Iris pigment epithelial cell (primary cell): ENCODE measurements at regions not wholly inside any gene's neighbourhood (a gene's known extent, or its start where the extent isn't known, plus 50 kb on each side); places are given as distances from the start of the nearest gene placed in this dataset.
"Not testable (repeated sequence)": the region's sequence is repeated elsewhere in the genome, so short reads cannot be mapped to it uniquely, and the experiment has no call there.

ENCODE experiments used
- DNase-seq: peaks from one replicate; pipeline ENCODE4 v3.0.0-alpha.2; 2011; ENCODE audit warnings: low read depth

DNA sequence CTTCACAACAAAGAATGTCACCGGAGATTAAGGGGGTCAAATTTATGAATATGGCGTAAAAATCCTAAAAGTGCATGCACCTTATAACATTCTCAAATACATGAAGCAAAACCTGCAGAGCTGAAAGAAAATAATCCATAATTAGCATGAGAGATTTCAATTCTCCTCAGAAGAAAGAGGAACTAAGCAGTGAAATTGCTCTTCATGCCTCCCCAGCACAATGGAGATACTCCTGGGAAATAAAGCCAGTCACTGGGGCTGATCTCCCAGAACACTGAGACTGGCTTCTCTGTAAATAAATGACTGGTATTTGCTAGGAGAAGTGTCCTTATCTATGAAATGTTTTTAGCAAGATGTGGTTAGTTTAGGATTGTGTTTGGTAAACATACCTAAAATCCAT lies 68.1 kb downstream of the GOLGA6L6 start:
- not testable (repeated sequence) for DNase-seq

DNA sequence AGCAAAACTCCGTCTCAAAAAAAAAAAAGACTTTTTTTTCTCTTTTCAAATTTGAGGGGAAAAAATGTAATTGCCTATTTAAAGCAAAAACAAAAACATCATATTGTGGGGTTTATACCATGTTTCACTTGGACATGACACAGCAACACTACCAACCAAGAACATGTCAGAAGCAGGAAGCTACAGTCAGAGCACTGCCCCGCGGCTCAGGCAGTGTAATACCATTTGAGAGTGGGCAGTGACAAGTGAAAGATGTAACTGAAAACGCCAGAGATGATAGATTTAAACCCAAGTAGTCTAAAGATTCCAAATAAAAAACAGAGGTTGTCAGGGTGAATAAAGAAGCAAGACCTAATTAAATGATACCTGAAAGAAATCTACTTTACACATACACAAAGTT lies 68.6 kb downstream of the GOLGA6L6 start:
- DNase-seq = not testable (repeated sequence)

DNA sequence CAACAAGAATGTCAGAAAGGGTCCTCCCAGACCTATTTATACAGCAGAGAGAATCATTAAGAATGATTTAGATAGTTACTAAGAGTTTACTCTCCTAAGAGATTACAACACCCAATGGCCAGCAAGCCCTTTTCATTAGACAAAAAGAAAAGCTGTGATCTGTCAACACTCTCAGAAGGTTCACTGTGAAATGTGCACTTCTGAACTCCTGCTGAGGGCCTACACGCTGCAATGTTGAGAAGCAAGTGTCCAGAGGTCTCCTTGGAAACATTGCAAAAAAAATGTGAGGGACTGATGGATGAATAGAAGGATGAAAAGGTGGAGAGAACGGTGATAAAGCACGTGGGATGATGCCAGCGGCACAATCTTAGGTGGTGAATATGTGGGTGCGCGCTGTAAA lies 70.8 kb downstream of the GOLGA6L6 start:
- not testable (repeated sequence) for DNase-seq

DNA sequence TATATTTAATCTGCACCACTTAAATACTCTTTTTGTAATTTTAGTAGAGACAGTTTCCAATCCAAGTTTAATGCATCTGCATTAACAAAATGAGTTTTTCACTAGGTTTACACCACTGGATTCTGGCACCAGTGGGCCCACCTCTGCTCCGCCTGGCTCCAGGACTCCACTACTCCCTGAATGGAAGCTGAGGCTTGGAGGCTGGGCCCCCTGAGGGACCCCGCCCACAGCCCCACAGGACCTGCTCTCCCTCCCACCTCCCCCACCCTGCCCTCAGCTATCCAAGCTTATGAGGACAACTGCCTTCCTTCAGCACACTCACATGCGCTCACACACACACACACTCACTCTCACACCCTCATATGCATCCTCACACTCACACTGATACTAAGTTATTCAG lies 100.5 kb downstream of the GOLGA6L6 start:
- not testable (repeated sequence) for DNase-seq

DNA sequence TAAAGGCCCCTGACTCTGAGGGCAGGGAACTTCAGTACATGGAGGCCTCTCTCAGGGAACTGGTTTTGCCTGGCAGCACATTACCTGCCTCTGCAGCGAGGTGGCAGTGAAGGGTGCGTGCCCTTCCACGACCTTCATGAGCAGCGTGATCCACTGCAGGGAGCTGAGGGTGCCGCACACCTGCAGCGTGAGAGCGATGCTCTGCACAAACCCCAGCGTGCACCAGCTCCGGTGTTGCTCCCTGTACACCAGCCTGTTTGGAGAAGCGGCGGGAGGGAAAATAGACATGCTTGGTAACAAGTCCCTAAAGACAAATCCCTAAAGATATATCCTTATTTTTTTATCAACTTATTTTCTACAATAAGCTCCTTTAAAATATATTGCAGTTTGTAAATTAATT lies 101.2 kb downstream of the GOLGA6L6 start:
- DNase-seq = not testable (repeated sequence)

DNA sequence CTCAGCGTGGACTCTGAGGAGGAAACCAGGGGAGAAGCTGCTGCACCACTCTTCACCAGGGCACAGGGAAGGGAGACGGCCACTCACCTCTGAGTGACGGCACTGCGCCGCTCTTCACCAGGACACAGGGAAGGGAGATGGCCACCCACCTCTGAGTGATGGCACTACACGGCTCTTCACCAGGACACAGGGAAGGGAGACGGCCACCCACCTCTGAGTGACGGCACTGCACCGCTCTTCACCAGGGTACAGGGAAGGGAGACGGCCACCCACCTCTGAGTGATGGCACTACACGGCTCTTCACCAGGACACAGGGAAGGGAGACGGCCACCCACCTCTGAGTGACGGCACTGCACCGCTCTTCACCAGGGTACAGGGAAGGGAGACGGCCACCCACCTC lies 102.5 kb downstream of the GOLGA6L6 start:
- not testable (repeated sequence) for DNase-seq

DNA sequence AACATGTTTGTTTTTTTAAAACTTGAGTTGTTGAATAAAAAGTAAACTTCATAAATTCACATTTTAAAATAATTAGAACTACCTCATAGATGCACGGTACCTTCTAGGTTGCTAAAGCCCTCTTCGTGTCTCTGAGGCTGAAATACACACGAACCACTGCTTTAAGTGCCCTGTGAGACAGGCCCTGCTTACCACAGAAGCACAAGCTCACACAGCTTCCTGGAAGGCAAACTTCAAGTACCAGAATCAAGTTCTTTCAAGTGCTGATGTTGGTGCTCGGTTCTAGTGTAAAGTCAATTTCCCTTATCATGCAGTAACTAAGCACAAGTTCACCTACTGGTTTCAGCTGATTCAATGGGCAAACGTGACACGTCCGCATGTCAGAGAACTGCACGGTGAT lies 103.3 kb downstream of the GOLGA6L6 start:
- DNase-seq = not testable (repeated sequence)

DNA sequence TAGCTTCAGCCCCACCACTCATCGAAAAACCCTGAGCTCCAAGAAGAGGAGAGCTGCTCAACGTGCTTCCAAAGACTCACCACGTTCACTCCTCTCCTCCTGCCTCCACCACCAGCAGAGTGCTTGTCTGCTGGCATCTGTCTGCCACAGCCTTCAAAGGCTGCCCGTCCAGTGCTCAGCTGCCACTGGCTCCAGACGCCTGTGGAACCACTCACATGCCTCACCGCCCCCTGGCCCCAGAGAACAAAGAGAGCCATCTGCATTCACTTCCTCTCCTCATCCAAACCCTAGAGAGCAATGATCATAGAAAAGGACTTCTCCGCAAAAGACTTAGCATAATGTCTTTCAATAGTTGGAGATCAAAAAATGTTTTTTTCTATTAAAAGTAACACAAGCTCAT lies 108.1 kb downstream of the GOLGA6L6 start:
- DNase-seq = not testable (repeated sequence)

DNA sequence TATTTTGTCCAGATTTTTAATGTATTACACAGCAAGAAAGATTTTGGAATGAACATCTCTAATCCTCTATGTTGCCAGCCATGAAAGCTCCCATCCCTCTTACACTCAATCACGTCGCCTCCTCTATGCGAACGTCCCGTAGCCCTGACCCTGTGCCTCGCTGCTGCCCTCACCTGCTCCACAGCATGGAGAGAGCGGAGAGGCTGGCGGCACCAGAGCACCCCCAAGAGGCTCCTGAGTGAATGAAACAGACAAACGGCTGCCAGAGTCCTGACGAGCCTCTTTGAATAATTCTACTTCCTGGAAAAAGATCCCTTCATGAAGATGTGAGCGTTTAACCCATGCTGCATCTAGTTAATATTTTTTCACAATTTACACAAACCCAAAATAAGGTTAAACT lies 111.1 kb downstream of the GOLGA6L6 start:
- not testable (repeated sequence) for DNase-seq

DNA sequence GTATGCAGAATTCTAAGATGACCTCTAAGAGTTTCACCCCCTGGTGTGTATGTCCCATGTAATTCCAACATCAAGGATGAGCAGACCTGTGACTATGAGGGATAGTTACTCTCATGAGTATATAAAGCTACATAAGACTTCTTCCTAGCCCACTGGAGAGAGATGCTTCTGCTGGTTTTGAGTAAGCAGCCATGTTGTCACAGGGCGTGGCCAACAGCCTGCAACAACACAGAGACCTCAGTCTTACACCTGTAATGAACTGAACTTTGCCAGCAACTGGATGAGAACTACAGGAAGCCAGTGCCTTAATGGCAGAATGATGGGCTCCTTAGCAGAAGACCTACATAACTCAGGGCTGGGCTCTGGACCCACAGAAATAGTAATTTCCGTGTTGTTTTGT lies 120.9 kb downstream of the GOLGA6L6 start:
- not testable (repeated sequence) for DNase-seq

DNA sequence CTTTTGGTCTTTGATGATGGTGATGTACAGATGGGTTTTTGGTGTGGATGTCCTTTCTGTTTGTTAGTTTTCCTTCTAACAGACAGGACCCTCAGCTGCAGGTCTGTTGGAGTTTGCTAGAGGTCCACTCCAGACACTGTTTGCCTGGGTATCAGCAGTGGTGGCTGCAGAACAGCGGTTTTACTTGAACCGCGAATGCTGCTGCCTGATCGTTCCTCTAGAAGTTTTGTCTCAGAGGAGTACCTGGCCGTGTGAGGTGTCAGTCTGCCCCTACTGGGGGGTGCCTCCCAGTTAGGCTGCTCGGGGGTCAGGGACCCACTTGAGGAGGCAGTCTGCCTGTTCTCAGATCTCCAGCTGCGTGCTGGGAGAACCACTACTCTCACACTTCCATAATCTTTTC lies 125.0 kb downstream of the GOLGA6L6 start:
- not testable (repeated sequence) for DNase-seq

DNA sequence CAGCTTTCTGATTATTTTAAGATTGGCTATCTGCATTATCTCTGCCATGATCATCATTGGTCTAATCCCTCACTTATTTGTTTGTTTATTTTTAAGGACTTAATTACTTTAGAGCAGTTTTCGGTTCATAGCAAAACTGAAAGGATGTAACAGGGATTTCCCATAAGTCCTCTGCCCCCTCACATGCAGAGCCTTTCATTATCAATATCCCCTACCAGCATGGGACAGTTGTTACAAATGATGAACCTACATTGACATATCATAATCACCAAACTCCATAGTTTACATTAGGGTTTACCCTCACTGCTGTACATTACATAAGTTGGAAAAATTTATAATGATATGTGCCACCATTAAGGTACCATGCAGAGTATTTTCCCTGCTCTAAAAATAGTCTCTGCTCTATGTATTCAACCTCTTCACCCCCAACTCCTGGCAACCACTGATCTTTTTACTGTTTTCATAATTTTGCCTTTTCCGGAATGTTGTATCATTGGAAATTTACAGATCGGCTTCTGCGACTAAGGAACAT lies 131.9 kb downstream of the GOLGA6L6 start:
- DNase-seq = not testable (repeated sequence)

DNA sequence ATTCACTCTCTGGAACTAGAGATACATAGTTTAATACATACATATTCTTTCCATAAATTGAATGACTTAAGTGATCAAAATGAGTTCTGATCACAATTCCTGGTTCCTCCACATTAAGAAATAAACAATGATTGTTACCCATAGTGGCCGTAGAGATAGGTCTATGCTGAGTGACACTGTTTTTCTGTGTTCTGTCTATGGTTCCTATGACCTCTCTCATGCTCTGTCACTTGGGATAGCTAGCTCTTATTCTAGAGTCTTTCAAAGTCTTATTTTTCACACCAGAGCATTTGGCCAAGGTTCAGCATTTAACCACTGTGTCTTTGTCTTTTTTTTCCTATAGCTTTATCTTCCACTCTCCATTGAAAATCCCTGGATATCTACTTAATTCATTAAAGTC lies 132.4 kb downstream of the GOLGA6L6 start:
- DNase-seq = no peak

DNA sequence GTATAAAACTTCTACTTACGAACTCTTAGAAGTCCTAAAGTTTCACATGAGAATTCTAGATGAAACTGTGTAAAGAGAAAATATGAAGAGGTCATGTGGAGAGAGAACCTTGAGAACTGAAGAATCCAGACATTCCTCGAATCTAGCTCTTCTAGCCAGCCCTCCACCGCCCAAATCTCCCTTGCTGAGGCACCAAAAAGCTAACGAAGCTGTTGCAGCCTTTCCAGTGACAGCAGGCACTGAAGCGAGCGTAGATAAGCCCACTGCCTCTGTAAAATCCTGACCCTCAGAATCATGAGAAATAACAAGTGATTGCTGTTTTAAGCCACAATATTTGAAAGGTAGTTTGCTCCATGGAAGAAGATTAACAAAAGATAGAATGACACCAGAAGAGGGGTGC lies 134.0 kb downstream of the GOLGA6L6 start:
- no peak for DNase-seq

DNA sequence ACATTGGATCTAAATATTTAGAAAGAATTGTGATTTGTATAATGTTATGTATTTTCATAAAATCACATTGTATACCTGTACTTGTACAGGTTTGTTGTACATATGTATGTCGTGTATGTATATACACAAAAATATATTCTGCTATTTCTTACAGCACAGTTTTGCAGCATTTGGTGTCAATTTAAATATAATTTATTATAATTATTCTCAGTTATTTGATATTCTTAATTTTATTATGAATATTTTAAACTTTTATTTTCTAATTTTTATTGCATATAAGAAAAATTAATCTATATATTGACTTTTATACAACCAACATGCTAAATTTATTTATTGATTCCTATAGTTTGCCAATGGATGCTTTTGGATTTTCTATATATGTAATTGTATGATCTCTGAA lies 137.0 kb downstream of the GOLGA6L6 start:
- not testable (repeated sequence) for DNase-seq

DNA sequence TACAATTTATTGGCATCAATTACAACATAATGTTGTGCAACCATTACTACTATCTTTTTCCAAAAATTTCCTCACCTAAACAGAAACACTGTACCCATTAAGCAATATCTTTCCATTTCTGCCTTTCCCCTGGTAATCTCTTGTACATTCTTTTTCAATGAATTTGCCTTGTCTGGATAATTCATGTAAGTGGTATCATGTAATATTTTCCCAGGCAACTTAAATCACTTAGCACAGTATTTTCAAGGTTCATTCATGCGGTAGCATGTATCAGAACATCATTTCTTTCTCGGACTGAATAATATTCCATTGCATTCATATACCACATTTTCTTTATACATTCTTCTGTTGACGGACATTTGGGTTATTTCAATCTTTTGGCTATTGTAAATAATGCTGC lies 139.0 kb downstream of the GOLGA6L6 start:
- not testable (repeated sequence) for DNase-seq

DNA sequence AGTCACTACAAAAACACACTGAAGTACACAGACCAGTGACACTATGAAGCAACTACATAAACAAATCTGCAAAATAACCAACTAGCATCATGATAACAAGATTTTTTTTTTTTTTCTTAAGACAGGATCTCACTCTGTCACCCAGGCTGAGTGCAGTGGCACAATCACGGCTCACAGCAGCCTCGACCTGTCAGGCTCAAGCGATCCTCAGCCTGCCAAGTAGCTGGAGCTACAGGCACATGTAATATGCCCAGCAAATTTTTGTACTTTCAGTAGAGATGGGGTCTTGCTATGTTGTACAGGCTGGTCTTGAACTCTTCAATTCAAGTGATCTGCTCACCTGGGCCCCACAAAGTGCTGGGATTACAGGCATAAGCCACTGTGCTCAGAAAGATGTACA lies 140.5 kb downstream of the GOLGA6L6 start:
- not testable (repeated sequence) for DNase-seq

DNA sequence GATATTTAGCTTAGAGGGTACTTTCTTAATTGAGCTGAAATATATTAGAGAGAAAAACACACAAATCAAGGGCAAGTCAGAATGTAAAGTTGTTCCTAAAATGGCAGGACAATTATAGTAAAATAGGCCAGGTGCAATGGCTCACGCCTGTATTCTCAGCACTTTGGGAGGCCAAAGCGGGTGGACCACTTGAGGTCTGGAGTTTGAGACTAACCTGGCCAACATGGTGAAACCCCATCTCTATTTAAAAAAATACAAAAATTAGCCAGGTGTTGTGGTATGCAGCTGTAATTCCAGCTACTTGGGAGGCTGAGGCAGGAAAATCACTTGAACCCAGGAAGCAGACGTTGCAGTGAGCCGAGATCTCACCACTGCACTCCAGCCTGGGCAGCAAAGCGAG lies 142.9 kb downstream of the GOLGA6L6 start:
- DNase-seq = not testable (repeated sequence)

DNA sequence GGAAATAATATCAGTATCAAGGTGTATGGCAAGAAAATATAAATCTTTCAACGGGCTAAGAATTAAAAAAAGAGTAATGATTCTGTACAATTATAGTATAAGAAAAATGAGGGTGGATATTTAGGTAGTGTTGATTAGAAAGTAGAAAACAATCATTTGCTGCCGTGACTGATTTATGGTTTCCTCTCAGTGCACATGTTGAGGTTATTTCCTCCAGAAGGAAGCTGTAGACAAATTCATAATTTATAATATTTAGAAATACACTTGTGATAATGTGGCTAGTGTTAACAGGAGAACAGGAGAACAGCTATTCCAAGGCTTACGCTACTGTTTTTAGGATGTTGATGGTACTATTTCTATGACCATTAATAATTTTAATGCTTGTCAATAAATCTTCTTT lies 153.4 kb downstream of the GOLGA6L6 start:
- not testable (repeated sequence) for DNase-seq

DNA sequence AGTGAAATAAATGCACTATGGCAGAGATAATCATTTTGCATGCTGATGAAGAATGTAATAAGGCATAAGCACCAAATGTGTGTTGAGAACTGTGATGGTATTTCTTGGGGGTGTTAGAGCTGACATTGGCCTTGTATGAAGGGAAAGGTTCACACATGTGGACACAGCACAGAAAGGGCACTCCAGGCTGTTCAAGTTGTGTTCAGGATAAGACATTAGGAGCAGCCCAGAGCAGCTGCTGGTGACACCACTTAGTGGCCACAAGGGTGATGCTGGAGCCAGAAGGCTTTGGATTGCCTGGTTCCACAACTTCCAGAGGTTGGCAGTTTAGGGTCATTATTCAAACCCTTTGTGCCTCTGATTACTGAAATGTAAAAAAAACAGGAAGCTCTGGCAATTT lies 155.4 kb downstream of the GOLGA6L6 start:
- DNase-seq = no peak

DNA sequence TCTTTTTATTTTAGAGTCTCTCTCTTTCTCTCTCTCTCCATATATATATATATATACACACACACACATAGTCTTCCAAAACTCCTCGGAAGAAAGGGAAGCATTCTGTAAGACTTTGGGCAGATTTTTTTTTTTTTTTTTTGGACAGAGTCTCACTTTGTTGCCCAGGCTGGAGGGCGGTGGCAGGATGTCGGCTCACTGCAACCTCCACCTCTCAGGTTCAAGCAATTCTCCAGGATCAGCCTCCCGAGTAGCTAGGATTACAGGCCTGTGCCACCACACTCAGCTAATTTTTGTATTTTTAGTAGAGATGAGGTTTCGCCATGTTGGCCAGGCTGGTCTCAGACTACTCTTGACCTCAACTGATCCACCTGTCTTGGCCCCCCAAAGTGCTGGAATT lies 161.4 kb downstream of the GOLGA6L6 start:
- DNase-seq = not testable (repeated sequence)

DNA sequence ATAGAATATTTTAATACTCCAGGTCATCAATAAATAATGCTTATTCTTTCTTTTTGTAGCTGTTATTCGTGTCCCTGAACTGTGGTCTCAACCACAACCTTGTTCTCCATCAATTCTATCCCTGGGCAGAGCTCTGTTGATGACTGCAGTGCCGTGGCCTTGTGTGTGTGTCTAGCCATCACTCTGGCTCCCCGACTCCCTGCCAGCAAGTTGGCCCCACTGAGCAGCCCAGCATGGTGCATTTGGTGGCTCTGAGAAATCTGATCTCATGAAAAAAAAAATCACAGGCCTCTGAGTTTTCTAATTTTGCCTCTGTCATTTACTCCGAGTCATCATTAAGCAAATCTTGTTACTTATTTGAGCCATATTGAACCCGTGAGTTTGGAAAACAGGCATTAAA lies 164.7 kb downstream of the GOLGA6L6 start:
- no peak for DNase-seq

DNA sequence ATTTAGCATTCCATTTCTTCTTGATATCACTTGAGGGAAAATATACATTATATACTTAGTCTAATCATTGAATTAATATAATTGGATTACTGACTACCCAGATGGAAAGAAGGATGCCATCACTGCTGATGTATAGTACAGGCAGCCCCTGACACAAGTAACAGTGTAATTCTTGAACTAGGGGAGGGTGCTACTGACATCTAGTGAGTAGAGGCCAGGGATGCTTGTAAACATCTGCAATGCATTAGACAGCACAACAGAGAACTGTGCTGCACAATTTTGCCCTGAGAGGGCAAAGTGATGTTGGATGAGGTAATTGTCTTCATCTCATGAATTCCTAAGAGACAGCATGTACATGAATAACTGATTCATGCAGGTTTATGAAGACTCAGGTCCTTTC lies 169.2 kb downstream of the GOLGA6L6 start:
- not testable (repeated sequence) for DNase-seq

DNA sequence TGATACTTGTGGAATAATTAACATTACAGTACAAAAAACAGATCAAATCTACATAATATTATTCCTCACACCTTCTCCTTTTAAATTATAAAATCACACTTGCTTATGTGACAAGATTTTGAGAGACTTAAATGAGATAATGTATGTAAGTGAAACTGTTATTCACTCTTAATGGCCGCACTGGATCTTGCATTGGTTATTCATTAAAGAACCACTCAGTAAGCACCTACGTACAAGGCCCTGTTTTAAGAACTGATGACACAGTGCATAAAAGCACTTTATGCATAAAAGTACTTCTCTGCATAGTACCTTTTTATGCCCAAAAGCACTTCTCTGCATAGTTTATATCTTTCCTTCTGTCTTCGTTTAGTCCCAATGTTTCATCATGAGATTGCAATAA lies 172.1 kb downstream of the GOLGA6L6 start:
- no peak for DNase-seq

DNA sequence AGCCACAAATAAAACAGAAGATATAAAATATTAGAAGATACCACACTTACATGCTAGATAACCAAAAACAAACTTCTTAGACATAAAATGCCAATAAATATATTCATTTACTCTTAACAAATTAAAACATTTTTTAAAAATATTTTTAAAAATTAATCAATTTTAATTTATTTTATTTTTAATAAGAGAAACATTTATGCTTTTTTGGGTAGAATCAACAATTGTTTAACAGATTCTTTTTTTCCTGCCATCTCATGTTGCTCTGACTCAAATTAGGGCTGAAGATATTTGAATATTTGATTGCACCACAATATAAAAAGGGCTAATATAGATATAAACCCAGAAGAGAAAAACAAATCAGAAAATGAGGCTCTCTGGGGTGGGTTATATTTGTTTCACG lies 172.6 kb downstream of the GOLGA6L6 start:
- no peak for DNase-seq
